Stimulated activated naive CD8-positive, alpha-beta T cell treated with anti-CD3 and anti-CD28 coated beads, Interleukin-15, amount 100 ng/mL, for 72 hours (primary cell): ENCODE measurements at regions not wholly inside any gene's neighbourhood (a gene's known extent, or its start where the extent isn't known, plus 50 kb on each side); places are given as distances from the start of the nearest gene placed in this dataset.

Experiments used
- ATAC-seq: fragments of 150-1000 bp; cut with Tn5 transposase; 2 replicates; pipeline ENCODE4 v1.10.0; 2021; ENCODE audit warnings: mild to moderate bottlenecking, moderate library complexity
- DNase-seq, 2 donors: peaks; one replicate each; pipeline ENCODE4 v3.0.0; 2021 to 2022
- H3K27ac Mint-ChIP-seq, 2 donors: one replicate each; pipeline ENCODE4 v1.8.0; 2022; ENCODE audit warnings: mild to moderate bottlenecking in 2 of 2, mixed read lengths in 2 of 2, moderate library complexity in 2 of 2
- H3K27me3 Mint-ChIP-seq: one replicate; pipeline ENCODE4 v1.8.0; 2022; ENCODE audit warnings: mixed read lengths
- H3K4me1 Mint-ChIP-seq: one replicate; pipeline ENCODE4 v1.8.0; 2022; ENCODE audit warnings: mild to moderate bottlenecking, mixed read lengths
- H3K4me3 Mint-ChIP-seq, 2 donors: one replicate each; pipeline ENCODE4 v1.8.0; 2022; ENCODE audit warnings: mild to moderate bottlenecking in 2 of 2, mixed read lengths in 2 of 2, moderate library complexity in 1 of 2
- H3K9me3 Mint-ChIP-seq, 2 donors: one replicate each; pipeline ENCODE4 v1.8.0; 2022; ENCODE audit warnings: mixed read lengths in 2 of 2

GRCh38 chr4:14863418-14864364 lies 138.6 kb upstream of the CPEB2 start:
- ATAC-seq, result no peak
- no peak for DNase-seq
- H3K9me3 Mint-ChIP-seq, result no peaks in the 10 kb centered on the region
- H3K4me1 Mint-ChIP-seq, result no peaks in the 10 kb centered on the region
- no peak overlapping the region for H3K27ac Mint-ChIP-seq
- H3K27me3 Mint-ChIP-seq, result peaks cover 74% of the 10 kb centered on the region
- no peak overlapping the region for H3K4me3 Mint-ChIP-seq

DNA sequence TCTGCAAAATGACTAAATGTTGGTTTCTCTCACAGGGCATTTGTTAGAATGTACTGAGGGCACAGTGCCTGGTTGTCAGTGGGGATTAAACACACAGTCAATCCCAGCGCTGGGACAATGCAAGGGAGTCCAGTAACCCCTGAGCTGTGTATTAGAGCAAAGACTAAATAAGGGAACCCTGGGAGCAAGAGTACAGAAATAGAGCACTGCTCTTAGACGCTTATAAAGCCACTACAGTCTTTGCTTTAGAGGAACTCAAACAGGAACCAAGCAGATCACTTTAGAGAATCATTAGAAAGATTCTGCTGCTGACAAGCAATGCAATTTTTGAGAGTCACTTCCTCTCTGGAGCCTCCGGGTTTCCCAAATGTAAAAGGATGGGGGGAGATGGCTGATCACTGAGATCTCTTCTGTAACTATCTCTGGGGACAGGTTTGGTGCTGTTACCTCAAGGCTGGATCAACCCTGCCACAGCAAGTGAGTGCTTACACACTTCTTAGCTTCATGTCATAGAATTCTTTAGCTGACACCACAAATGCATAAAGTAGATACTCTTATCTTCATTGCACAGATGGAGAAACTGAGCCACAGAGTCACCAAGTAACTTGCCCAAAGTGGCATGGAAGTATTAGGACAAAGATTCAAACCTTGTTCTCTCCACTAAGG lies 137.8 kb upstream of the CPEB2 start:
- ATAC-seq, result no peak
- Mint-ChIP-seq H3K9me3 (no peaks in the 10 kb centered on the region), H3K27ac (no peak overlapping the region), H3K27me3 (peaks cover 78% of the 10 kb centered on the region), H3K4me3 (no peak overlapping the region), H3K4me1 (no peaks in the 10 kb centered on the region)
- no peak for DNase-seq

GRCh38 chr4:14865031-14865366 lies 137.3 kb upstream of the CPEB2 start:
- Mint-ChIP-seq H3K4me1 (no peaks in the 10 kb centered on the region), H3K27me3 (peaks cover 75% of the 10 kb centered on the region), H3K9me3 (no peaks in the 10 kb centered on the region), H3K4me3 (no peak overlapping the region), H3K27ac (no peak overlapping the region)
- no peak for DNase-seq
- ATAC-seq, result no peak

- ATAC-seq (no peak), DNase-seq (no peak)
- peaks cover 69% of the 10 kb centered on the region for H3K27me3 Mint-ChIP-seq
- no peak overlapping the region for H3K4me3 Mint-ChIP-seq
- no peak overlapping the region for H3K27ac Mint-ChIP-seq
- no peaks in the 10 kb centered on the region for H3K9me3 Mint-ChIP-seq
- no peaks in the 10 kb centered on the region for H3K4me1 Mint-ChIP-seq
Measured at GRCh38 chr4:14865804-14866203, 136.5 kb upstream of the CPEB2 start.

DNA sequence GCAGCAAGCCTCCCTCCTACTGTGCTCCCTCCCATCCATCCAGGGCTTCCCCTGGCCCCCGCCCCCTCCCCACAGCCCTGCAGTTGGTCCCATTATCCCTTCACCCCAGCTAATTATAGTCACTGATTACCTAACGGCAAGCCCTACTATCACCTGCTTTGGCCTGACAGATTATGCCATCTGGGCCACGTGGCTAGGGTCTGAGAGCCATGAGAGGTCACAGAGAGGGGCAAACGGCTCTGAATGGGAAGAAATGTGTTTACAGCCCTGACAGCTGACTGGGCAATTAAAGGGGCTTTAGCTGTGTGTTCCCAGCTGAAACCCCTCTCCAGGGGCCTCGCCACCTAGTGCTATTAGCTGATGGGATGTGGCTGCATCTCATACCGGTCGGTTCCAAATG lies 134.4 kb upstream of the CPEB2 start:
- Mint-ChIP-seq H3K4me1 (no peaks in the 10 kb centered on the region), H3K27me3 (peaks cover 54% of the 10 kb centered on the region), H3K9me3 (no peaks in the 10 kb centered on the region), H3K4me3 (no peak overlapping the region), H3K27ac (no peak overlapping the region)
- DNase-seq, result no peak
- no peak for ATAC-seq

DNA sequence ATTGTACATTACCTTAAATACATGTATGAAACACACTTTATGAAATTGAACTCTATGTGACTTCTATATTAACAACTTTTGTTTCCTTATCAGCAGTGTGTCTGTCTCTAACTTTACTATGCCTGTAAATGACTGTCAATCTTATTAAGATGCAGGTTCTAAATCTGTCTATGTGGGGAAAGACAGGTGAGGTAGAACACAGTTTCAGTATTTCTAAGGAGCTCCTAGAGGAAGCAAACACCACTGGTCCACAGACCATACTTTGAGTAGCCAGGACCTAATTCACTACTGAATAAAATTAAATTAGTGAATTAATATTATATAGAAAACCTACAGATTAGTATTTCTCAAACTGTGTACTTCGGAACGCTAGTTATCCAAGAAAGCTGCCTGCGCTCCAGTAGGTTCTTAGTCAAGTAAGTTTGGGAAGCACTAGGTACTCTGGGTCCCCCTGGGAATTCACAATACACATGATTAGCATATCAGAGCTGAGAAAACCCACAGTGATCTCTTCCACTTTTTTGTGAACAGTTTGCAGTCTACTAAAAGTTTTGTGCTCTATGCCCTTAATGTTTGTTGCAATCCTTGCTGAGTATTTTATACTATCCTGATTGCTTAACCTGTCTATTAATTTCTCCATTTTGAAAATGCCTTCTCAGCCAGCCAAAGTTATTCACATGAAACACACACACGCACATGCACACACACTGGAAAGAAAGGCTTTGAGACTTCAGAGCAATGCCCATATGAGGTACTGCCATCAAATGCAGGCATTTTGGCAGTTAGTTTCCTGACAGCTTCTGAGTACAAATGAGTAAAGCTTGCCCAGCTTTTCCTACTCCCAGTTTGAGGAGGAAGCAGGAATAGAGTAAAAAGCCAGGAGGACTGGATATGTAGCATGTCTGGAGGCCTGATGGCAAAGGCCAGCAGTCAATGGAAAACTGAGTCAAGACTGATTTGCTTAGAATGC lies 133.6 kb upstream of the CPEB2 start:
- peaks cover 47% of the 10 kb centered on the region for H3K27me3 Mint-ChIP-seq
- no peak overlapping the region for H3K4me3 Mint-ChIP-seq
- ATAC-seq (no peak), DNase-seq (no peak)
- no peaks in the 10 kb centered on the region for H3K9me3 Mint-ChIP-seq
- H3K27ac Mint-ChIP-seq, result no peak overlapping the region
- H3K4me1 Mint-ChIP-seq, result no peaks in the 10 kb centered on the region

DNA sequence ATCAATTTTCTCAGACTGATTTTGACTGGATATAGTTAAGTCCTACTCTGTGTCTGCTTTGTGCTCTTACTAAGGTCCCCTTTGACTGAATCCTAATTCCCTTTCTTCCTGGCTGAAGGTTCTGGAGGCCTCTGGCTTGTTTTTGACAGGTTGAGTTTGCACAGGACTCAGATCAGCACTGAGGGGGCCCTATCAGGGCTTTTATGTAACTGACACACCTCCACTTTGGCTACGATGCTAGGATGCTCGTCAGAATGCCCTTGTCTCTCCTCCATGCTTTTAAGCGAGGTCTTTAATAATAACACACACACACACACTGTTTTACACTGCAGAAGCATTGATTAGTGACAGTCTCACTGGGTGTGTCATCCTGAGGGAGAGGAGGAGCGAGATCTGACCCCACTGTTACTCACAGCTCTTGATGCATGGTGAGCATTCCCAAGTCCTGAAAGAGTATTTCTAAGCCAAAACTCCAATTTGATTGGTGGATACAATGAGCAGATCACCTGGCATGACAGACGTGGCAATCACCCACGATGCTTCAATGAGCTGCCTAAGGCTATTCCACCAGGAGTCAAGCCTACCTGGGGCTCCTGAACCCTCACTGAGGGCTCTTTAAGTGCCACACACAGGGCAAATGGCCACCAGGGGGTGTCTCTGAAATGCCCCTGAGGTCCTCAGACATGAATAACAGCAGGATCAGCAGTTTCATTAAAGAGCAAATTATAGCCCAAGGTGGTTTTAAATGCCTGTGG lies 130.4 kb upstream of the CPEB2 start:
- H3K27ac Mint-ChIP-seq, result no peak overlapping the region
- H3K9me3 Mint-ChIP-seq, result peaks cover 0 to 10% of the 10 kb centered on the region in 2 donors
- H3K4me1 Mint-ChIP-seq, result peaks cover 20% of the 10 kb centered on the region
- no peak overlapping the region for H3K4me3 Mint-ChIP-seq
- peaks cover 24% of the 10 kb centered on the region for H3K27me3 Mint-ChIP-seq
- ATAC-seq (peak; percentile 46), DNase-seq (peak in 1 of 2 donors; percentile 20)

DNA sequence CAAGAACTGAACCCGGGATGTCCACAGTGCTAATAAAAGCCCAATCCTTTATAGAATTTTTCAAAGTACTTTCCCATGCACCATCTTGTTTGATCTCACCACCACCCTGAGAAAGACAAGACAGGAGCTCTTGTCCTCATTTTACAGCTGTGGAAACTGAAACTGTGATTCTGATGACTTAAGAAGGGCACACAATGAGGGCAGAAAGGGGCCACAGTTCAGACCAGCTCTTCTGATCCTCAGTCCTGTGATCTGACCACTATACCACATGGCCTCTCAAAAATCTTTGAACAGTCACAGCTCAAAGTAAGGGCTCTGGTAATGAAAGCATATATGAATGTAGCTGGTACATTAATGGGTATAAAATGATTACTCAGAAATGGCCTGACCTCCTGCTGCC lies 127.3 kb upstream of the CPEB2 start:
- DNase-seq (peak; percentile 8 to 42), ATAC-seq (peak; percentile 91)
- Mint-ChIP-seq H3K4me1 (peaks cover 29% of the 10 kb centered on the region), H3K27ac (peak overlapping the region in 1 of 2 donors; percentile 66), H3K4me3 (peak overlapping the region in 1 of 2 donors; percentile 36), H3K9me3 (peaks cover 0 to 10% of the 10 kb centered on the region in 2 donors), H3K27me3 (peaks cover 5% of the 10 kb centered on the region)

- peak in 1 of 2 donors; percentile 12 for DNase-seq
- Mint-ChIP-seq H3K27ac (peak overlapping the region; percentile 12 to 77), H3K27me3 (no peaks in the 10 kb centered on the region), H3K9me3 (peaks cover 0 to 10% of the 10 kb centered on the region in 2 donors), H3K4me3 (no peak overlapping the region), H3K4me1 (peaks cover 29% of the 10 kb centered on the region)
- peak; percentile 26 for ATAC-seq
Measured at GRCh38 chr4:14877246-14878225, 124.7 kb upstream of the CPEB2 start.

GRCh38 chr4:14878681-14879080 lies 123.6 kb upstream of the CPEB2 start:
- Mint-ChIP-seq H3K27ac (peak overlapping the region in 1 of 2 donors; percentile 36), H3K27me3 (no peaks in the 10 kb centered on the region), H3K9me3 (peaks cover 0 to 10% of the 10 kb centered on the region in 2 donors), H3K4me3 (no peak overlapping the region), H3K4me1 (peaks cover 29% of the 10 kb centered on the region)
- DNase-seq (no peak), ATAC-seq (no peak)

DNA sequence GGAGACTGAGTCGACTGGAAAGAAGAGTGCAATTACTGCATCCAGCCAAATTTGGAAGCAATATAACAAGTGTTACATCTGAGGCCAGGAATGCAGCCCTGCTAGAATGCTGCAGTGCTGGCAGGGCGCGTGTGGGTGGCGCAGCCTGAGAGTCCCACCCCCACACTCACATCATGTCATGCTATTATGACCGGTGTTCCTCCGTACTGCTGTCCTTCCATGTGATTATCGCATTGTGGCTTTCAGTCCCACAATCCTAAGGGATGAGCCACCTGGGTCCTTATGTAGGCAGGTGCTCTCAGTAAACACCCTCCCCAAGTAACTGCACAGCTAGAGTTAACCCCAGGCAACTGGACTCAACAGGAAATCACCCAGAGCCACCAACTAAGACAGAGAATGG lies 122.6 kb upstream of the CPEB2 start:
- H3K9me3 Mint-ChIP-seq, result peaks cover 0 to 10% of the 10 kb centered on the region in 2 donors
- no peak overlapping the region for H3K27ac Mint-ChIP-seq
- H3K4me3 Mint-ChIP-seq, result no peak overlapping the region
- ATAC-seq, result no peak
- peaks cover 27% of the 10 kb centered on the region for H3K4me1 Mint-ChIP-seq
- no peaks in the 10 kb centered on the region for H3K27me3 Mint-ChIP-seq
- DNase-seq, result no peak

DNA sequence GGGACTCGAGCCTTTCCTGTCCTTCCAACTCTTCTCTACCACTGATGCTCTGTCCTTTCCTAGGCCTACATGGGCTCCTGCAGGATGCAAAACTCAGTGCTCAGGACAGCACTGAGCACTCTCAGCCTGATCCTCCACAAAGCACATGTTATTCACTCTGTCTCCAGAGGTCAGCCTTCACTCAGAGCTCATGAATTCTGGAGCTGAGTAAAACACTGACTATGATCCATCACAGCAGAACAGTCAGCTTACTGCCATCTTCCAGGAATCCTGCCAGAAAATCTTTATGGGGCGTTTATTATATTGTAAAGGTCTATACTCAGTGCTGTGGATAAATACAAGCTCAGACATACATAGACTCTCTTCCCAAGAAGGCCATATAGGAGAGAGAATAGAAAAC lies 121.5 kb upstream of the CPEB2 start:
- ATAC-seq, result no peak
- Mint-ChIP-seq H3K27me3 (no peaks in the 10 kb centered on the region), H3K27ac (no peak overlapping the region)

DNA sequence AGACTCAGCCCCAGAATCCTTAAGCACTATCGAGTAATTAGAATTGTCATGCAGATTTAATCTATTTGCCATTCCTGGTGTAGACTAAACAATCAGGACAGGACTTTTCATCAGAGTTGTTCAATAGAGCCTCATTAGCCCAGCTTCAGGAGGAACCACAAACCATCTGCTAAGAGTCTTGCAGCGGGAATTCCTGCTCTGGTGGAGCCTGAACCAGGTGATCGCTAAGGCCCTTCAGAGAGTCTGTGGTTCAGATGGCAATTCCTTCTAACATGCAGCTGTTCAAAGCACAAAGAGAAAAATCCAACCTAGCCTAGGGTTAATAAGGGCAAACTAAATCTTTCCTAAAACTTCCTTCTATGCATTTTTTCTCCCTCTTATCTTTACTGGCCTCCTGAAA lies 119.1 kb upstream of the CPEB2 start:
- no peak for ATAC-seq

More for the DNA sequence above, 121.5 kb upstream of the CPEB2 start:
- Mint-ChIP-seq H3K4me1 (peaks cover 16% of the 10 kb centered on the region), H3K4me3 (no peak overlapping the region), H3K9me3 (peaks cover 0 to 3% of the 10 kb centered on the region in 2 donors)
- no peak for DNase-seq

DNA sequence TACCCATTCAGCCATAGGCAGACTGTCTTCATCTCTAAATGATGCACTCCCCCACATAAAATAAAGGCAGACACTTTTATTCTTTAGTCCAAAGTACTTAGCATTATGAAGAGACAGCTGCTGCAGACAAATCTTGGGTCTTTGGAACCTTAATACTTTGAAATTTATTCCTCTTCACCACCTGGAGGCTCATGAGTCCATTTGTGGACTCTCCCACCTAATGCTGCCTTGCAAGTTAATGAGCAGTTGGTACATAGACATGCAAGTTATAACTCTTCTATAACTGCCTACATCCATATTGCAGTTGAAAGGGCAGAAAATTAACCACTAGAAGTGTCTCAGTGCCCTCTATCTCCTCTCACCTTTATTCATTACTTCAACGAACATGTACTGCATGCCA lies 118.6 kb upstream of the CPEB2 start:
- no peak overlapping the region for H3K4me3 Mint-ChIP-seq

More for the DNA sequence above, 119.1 kb upstream of the CPEB2 start:
- Mint-ChIP-seq H3K27ac (no peak overlapping the region), H3K4me3 (no peak overlapping the region), H3K9me3 (no peaks in the 10 kb centered on the region), H3K27me3 (no peaks in the 10 kb centered on the region), H3K4me1 (no peaks in the 10 kb centered on the region)
- no peak for DNase-seq

More for the DNA sequence above, 118.6 kb upstream of the CPEB2 start:
- Mint-ChIP-seq H3K9me3 (no peaks in the 10 kb centered on the region), H3K27ac (peak overlapping the region in 1 of 2 donors; percentile 15), H3K4me1 (no peaks in the 10 kb centered on the region), H3K27me3 (no peaks in the 10 kb centered on the region)
- ATAC-seq, result no peak
- no peak for DNase-seq
